Endothelial cell of umbilical vein (primary cell): ENCODE measurements at regions not wholly inside any gene's neighbourhood (a gene's known extent, or its start where the extent isn't known, plus 50 kb on each side); places are given as distances from the start of the nearest gene placed in this dataset.

Experiments
- BruUV-seq: library from RNA; stranded (reverse); fragments of 400-500 nt; replicated peaks from 2 replicates; lab custom pipeline; 2021; lab: Mats Ljungman, UMichigan
- CTCF ChIA-PET: fragments of 300-600, 350-600 bp; sonication (Branson Sonifier 250); formaldehyde crosslinking; loops from one replicate; lab custom pipeline; 2021; ENCODE audit warnings: antibody characterized with exemption, inconsistent platforms; lab: Charles Lee
- POLR2A ChIA-PET: fragments of 300-600, 350-600 bp; sonication (Branson Sonifier 250); formaldehyde crosslinking; loops from one replicate; lab custom pipeline; 2021; ENCODE audit warnings: antibody characterized with exemption, inconsistent platforms; lab: Charles Lee
- DNase-seq: peaks from one replicate; pipeline ENCODE4 v3.0.0-alpha.2; 2011; ENCODE audit warnings: low read depth, low spot score
- FAIRE-seq: peaks from 2 replicates; lab custom pipeline; 2011; peaks lifted over from hg19 to GRCh38; lab: Jason Lieb, UNC
- H2AFZ ChIP-seq: 2 replicates; pipeline ENCODE4 v1.6.0; 2012; ENCODE audit warnings: low read depth, low read length, control low read depth, inconsistent platforms
- H3K27ac ChIP-seq: 2 replicates; pipeline ENCODE4 v1.5.1; 2011; ENCODE audit warnings: low read depth, mild to moderate bottlenecking, control low read depth, low read length, moderate library complexity; ENCODE audit not compliant: insufficient read depth
- H3K27me3 ChIP-seq, 2 experiments: 2 replicates each; pipeline versions ENCODE4 v1.6.0 to v1.6.1; 2011; ENCODE audit warnings: low read length in 2 of 2, mixed read lengths in 1 of 2; ENCODE audit not compliant: control insufficient read depth in 2 of 2, insufficient read depth in 2 of 2
- H3K36me3 ChIP-seq, 2 experiments: 2 replicates in 1 of 2; 3 replicates in 1 of 2; pipeline ENCODE4 v1.5.1; 2011; ENCODE audit warnings: low read length in 2 of 2, mild to moderate bottlenecking in 1 of 2, moderate library complexity in 1 of 2; ENCODE audit not compliant: control insufficient read depth in 2 of 2, insufficient read depth in 2 of 2; ENCODE audit errors: extremely low read depth in 1 of 2
- H3K4me1 ChIP-seq: 3 replicates; pipeline ENCODE4 v1.5.1; 2011; ENCODE audit warnings: mild to moderate bottlenecking, low read length; ENCODE audit not compliant: control insufficient read depth, insufficient read depth; ENCODE audit errors: extremely low read depth
- H3K4me2 ChIP-seq: 2 replicates; pipeline ENCODE4 v1.6.1; 2011; ENCODE audit warnings: low read length, control low read depth, mixed read lengths; ENCODE audit not compliant: insufficient read depth
- H3K4me3 ChIP-seq, 3 experiments: fragments of 200-600 bp in 1 of 3; sonication (generic), shearing (Covaris generic) in 1 of 3; replicated peaks in 1 of 3; 2 replicates each; pipeline ENCODE4 v1.5.1; 2011 to 2016; ENCODE audit warnings: control low read depth in 3 of 3, low read length in 3 of 3, mild to moderate bottlenecking in 2 of 3, inconsistent platforms in 1 of 3, low read depth in 1 of 3, moderate library complexity in 1 of 3; ENCODE audit not compliant: insufficient read depth in 1 of 3
- H3K79me2 ChIP-seq: 2 replicates; pipeline ENCODE4 v1.6.0; 2012; ENCODE audit warnings: low read length, inconsistent platforms; ENCODE audit not compliant: control insufficient read depth, insufficient read depth
- H3K9ac ChIP-seq: replicated peaks from 2 replicates; pipeline ENCODE3; 2011; ENCODE audit warnings: low read length, control low read depth; ENCODE audit not compliant: insufficient read depth; ENCODE audit errors: extremely low read depth
- H3K9me1 ChIP-seq: replicated peaks from 3 replicates; pipeline ENCODE4 v1.6.0; 2011; ENCODE audit warnings: mild to moderate bottlenecking, low read length; ENCODE audit not compliant: control insufficient read depth, insufficient read depth; ENCODE audit errors: extremely low read depth
- H3K9me3 ChIP-seq: replicated peaks from 2 replicates; pipeline ENCODE4 v1.5.1; 2012; ENCODE audit warnings: low read length, inconsistent platforms; ENCODE audit not compliant: control insufficient read depth, insufficient read depth
- H4K20me1 ChIP-seq: replicated peaks from 2 replicates; pipeline ENCODE3; 2011; ENCODE audit warnings: mild to moderate bottlenecking, low read length; ENCODE audit not compliant: control insufficient read depth, insufficient read depth; ENCODE audit errors: extremely low read depth
- CTCF ChIP-seq, 2 donors: IDR thresholded peaks; 1 replicate in 1 of 2; 2 replicates in 1 of 2; pipeline ENCODE4 v1.5.1; 2011; ENCODE audit warnings: low read length in 2 of 2, mild to moderate bottlenecking in 2 of 2, moderate library complexity in 2 of 2, control low read depth in 1 of 2, inconsistent platforms in 1 of 2, low read depth in 1 of 2; ENCODE audit not compliant: insufficient read depth in 1 of 2; ENCODE audit errors: extremely low read depth in 1 of 2
- EZH2 ChIP-seq: IDR thresholded peaks from 2 replicates; pipeline ENCODE4 v1.6.1; 2012; ENCODE audit warnings: borderline replicate concordance, low read depth, mild to moderate bottlenecking, moderate library complexity, low read length, inconsistent platforms; ENCODE audit not compliant: severe bottlenecking
- FOS ChIP-seq: IDR thresholded peaks from 2 replicates; pipeline ENCODE4 v1.6.1; 2011; ENCODE audit warnings: mild to moderate bottlenecking, low read length, moderate library complexity, borderline replicate concordance; ENCODE audit not compliant: insufficient read depth
- GATA2 ChIP-seq: IDR thresholded peaks from 2 replicates; pipeline ENCODE4 v1.7.0; 2011; ENCODE audit warnings: low read depth, mild to moderate bottlenecking, moderate library complexity, mixed read lengths, low read length; ENCODE audit not compliant: insufficient read length, insufficient read depth
- JUN ChIP-seq: IDR thresholded peaks from 2 replicates; pipeline ENCODE4 v1.6.1; 2011; ENCODE audit warnings: borderline replicate concordance, low read depth; ENCODE audit not compliant: insufficient read length, insufficient read depth
- MAX ChIP-seq: IDR thresholded peaks from 2 replicates; pipeline ENCODE4 v1.6.1; 2011; ENCODE audit not compliant: insufficient read depth, insufficient read length
- MYC ChIP-seq: IDR thresholded peaks from one replicate; pipeline ENCODE4 v1.6.1; 2011; ENCODE audit warnings: mild to moderate bottlenecking, low read depth, low read length
- POLR2A ChIP-seq: IDR thresholded peaks from 2 replicates; pipeline ENCODE4 v1.6.1; 2012; ENCODE audit warnings: low read depth, mild to moderate bottlenecking, control low read depth, low read length
- POLR2AphosphoS5 ChIP-seq: IDR thresholded peaks from 2 replicates; pipeline ENCODE4 v1.6.1; 2012; ENCODE audit warnings: low read depth, mild to moderate bottlenecking, control low read depth, low read length, moderate library complexity; ENCODE audit not compliant: insufficient read depth
- dilution Hi-C: fragments of 300-500 bp; cut with MboI; formaldehyde crosslinking; loops from one replicate; pipeline ENCODE4 v1.15.0; 2019; ENCODE audit warnings: low sequenced_read_pairs; ENCODE audit not compliant: extremely low pct_ligation_motif_present
- intact Hi-C: fragments of 100-400 bp; cut with micrococcal nuclease; formaldehyde crosslinking; loops from one replicate; pipeline ENCODE4 v1.10.0; 2022

GRCh38 chr2:145925591-145925990, 1405.7 kb upstream of the ZEB2 start:
- H3K27ac ChIP-seq, result no peak overlapping the region
- no peaks in the 10 kb centered on the region for H3K9me1 ChIP-seq
- no TSS peak for BruUV-seq
- no peak overlapping the region for H3K9ac ChIP-seq
- no peaks in the 10 kb centered on the region for H3K9me3 ChIP-seq
- H3K4me2 ChIP-seq, result no peak overlapping the region
- ChIA-PET CTCF (no interaction called here), POLR2A (no interaction called here)
- H3K36me3 ChIP-seq, result no peaks in the 10 kb centered on the region
- no peaks in the 10 kb centered on the region for H4K20me1 ChIP-seq
- H3K79me2 ChIP-seq, result no peaks in the 10 kb centered on the region
- FAIRE-seq (peak; percentile 73), DNase-seq (no peak)
- TF ChIP-seq CTCF (IDR thresholded peaks at IDR 0.05; ENCODE audit: extremely low read depth in 1 of 2, insufficient read depth in 1 of 2, low read depth in 1 of 2, low read length in 2 of 2), result no peak
- TF ChIP-seq GATA2, result no peak
- TF ChIP-seq EZH2, result no peak
- TF ChIP-seq MYC, result no peak
- no peak for TF ChIP-seq JUN
- no peak for TF ChIP-seq MAX
- TF ChIP-seq POLR2AphosphoS5, result no peak
- TF ChIP-seq FOS, result no peak
- TF ChIP-seq POLR2A, result no peak
- H2AFZ ChIP-seq, result no peak overlapping the region
- H3K4me1 ChIP-seq, result no peaks in the 10 kb centered on the region
- H3K27me3 ChIP-seq, result no peaks in the 10 kb centered on the region
- H3K4me3 ChIP-seq, result no peak overlapping the region
- intact Hi-C loops (no loop called here), dilution Hi-C loops (no loop called here)
